ENCODE measurements at regions not wholly inside any gene's neighbourhood (a gene's known extent, or its start where the extent isn't known, plus 50 kb on each side); places are given as distances from the start of the nearest gene placed in this dataset.

GRCh38 chr9:102795532-102795931, 199.6 kb upstream of the CYLC2 start:
- no TSS peak for BruUV-seq (replicated peaks)
- Histone ChIP-seq H3K27me3 (replicated peaks; ENCODE audit: insufficient read depth, low read depth, low read length, poor library complexity) (no peaks in the 10 kb centered on the region), H3K4me3 (ENCODE audit: low read depth, low read length, poor library complexity, severe bottlenecking) (no peak overlapping the region), H3K36me3 (ENCODE audit: insufficient read depth, low read length, poor library complexity, severe bottlenecking) (no peaks in the 10 kb centered on the region), H3K4me1 (ENCODE audit: insufficient read depth, low read length, poor library complexity, severe bottlenecking) (no peaks in the 10 kb centered on the region), H3K9me3 (ENCODE audit: low read depth, low read length, poor library complexity, severe bottlenecking) (peaks cover 5% of the 10 kb centered on the region), H3K27ac (ENCODE audit: low read depth, low read length, poor library complexity, severe bottlenecking) (no peak overlapping the region)
- no peak for TF ChIP-seq EZH2 (IDR thresholded peaks at IDR 0.05; ENCODE audit: borderline replicate concordance, low read depth, low read length, poor library complexity, severe bottlenecking)
- TF ChIP-seq, protein P1, sequence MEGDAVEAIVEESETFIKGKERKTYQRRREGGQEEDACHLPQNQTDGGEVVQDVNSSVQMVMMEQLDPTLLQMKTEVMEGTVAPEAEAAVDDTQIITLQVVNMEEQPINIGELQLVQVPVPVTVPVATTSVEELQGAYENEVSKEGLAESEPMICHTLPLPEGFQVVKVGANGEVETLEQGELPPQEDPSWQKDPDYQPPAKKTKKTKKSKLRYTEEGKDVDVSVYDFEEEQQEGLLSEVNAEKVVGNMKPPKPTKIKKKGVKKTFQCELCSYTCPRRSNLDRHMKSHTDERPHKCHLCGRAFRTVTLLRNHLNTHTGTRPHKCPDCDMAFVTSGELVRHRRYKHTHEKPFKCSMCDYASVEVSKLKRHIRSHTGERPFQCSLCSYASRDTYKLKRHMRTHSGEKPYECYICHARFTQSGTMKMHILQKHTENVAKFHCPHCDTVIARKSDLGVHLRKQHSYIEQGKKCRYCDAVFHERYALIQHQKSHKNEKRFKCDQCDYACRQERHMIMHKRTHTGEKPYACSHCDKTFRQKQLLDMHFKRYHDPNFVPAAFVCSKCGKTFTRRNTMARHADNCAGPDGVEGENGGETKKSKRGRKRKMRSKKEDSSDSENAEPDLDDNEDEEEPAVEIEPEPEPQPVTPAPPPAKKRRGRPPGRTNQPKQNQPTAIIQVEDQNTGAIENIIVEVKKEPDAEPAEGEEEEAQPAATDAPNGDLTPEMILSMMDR (conservative IDR thresholded peaks at IDR 0.05; ENCODE audit: low read depth, low read length) = no peak
- intact Hi-C loops (cut with micrococcal nuclease; ENCODE audit: unreplicated experiment) = no loop called here
- ChIA-PET POLR2A (ENCODE audit: low non-redundant PET) (no interaction called here), CTCF (no interaction called here)
- no peak for DNase-seq (ENCODE audit: low spot score)

- Histone ChIP-seq H3K27ac (ENCODE audit: low read depth, low read length, poor library complexity, severe bottlenecking) (no peak overlapping the region), H3K27me3 (replicated peaks; ENCODE audit: insufficient read depth, low read depth, low read length, poor library complexity) (no peaks in the 10 kb centered on the region), H3K36me3 (ENCODE audit: insufficient read depth, low read length, poor library complexity, severe bottlenecking) (no peaks in the 10 kb centered on the region), H3K9me3 (ENCODE audit: low read depth, low read length, poor library complexity, severe bottlenecking) (peaks cover 5% of the 10 kb centered on the region), H3K4me1 (ENCODE audit: insufficient read depth, low read length, poor library complexity, severe bottlenecking) (no peaks in the 10 kb centered on the region), H3K4me3 (ENCODE audit: low read depth, low read length, poor library complexity, severe bottlenecking) (no peak overlapping the region)
- intact Hi-C loops (cut with micrococcal nuclease; ENCODE audit: unreplicated experiment) = no loop called here
- no TSS peak for BruUV-seq (replicated peaks)
- TF ChIP-seq, protein P1 (conservative IDR thresholded peaks at IDR 0.05; ENCODE audit: low read depth, low read length) = no peak
- TF ChIP-seq EZH2 (IDR thresholded peaks at IDR 0.05; ENCODE audit: borderline replicate concordance, low read depth, low read length, poor library complexity, severe bottlenecking) = no peak
- CTCF ChIA-PET = no interaction called here
- no peak for DNase-seq (ENCODE audit: low spot score)
- POLR2A ChIA-PET (ENCODE audit: low non-redundant PET) = interaction anchor here (0.6 kb wide), 1 partner anchor 1505 kb away, joined by 3 read pairs; no protein-coding TSS in a partner anchor
These were observed 215.8 kb upstream of the CYLC2 start for GRCh38 chr9:102779356-102779755.

DNA sequence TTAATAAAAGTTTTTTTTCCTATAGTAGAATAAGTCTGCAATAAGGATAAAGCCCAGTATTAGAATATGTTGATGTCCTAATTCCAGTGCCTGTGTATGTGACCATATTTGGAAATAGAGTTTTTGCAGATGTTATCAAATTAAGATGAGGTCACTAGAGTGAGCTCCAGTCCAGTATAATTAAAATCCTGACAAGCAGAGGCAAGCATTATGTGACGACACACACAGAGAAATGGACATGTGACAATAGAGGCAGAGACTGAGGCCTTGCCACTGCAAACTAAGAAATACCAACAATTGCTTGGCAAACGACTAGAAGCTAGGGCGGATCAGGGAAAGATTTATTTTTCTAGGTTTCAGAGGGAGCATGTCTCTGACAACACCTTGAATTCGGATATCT, 216.4 kb upstream of the CYLC2 start:
- TF ChIP-seq, protein P1 (conservative IDR thresholded peaks at IDR 0.05; ENCODE audit: low read depth, low read length) = no peak
- TF ChIP-seq EZH2 (IDR thresholded peaks at IDR 0.05; ENCODE audit: borderline replicate concordance, low read depth, low read length, poor library complexity, severe bottlenecking) = no peak
- Histone ChIP-seq H3K9me3 (ENCODE audit: low read depth, low read length, poor library complexity, severe bottlenecking) (peaks cover 4% of the 10 kb centered on the region), H3K4me1 (ENCODE audit: insufficient read depth, low read length, poor library complexity, severe bottlenecking) (no peaks in the 10 kb centered on the region), H3K27ac (ENCODE audit: low read depth, low read length, poor library complexity, severe bottlenecking) (no peak overlapping the region), H3K36me3 (ENCODE audit: insufficient read depth, low read length, poor library complexity, severe bottlenecking) (no peaks in the 10 kb centered on the region), H3K4me3 (ENCODE audit: low read depth, low read length, poor library complexity, severe bottlenecking) (no peak overlapping the region), H3K27me3 (replicated peaks; ENCODE audit: insufficient read depth, low read depth, low read length, poor library complexity) (no peaks in the 10 kb centered on the region)
- ChIA-PET CTCF (no interaction called here), POLR2A (ENCODE audit: low non-redundant PET) (no interaction called here)
- intact Hi-C loops (cut with micrococcal nuclease; ENCODE audit: unreplicated experiment) = no loop called here
- DNase-seq (ENCODE audit: low spot score) = no peak
- no TSS peak for BruUV-seq (replicated peaks)
